ENCODE measurements at regions not wholly inside any gene's neighbourhood (a gene's known extent, or its start where the extent isn't known, plus 50 kb on each side); places are given as distances from the start of the nearest gene placed in this dataset.

GRCh38 chr18:60502591-60502990 is 130.0 kb upstream of the MC4R start:
- H4K91ac ChIP-seq (ENCODE audit: insufficient read depth, low read depth, low read length): no peak overlapping the region
- H3K14ac ChIP-seq (replicated peaks; ENCODE audit: low read depth, low read length): no peak overlapping the region
- H2AFZ ChIP-seq (replicated peaks; ENCODE audit: low read length, poor library complexity): no peak overlapping the region
- no peaks in the 10 kb centered on the region for H4K20me1 ChIP-seq (ENCODE audit: insufficient read depth, low read length)
- CTCF ChIA-PET: interaction anchor here (1.0 kb wide), 1 partner anchor 23 kb away, joined by 3 read pairs; no protein-coding TSS in a partner anchor
- BruUV-seq (replicated peaks): no TSS peak
- no peak for ATAC-seq (ENCODE audit: low read depth)
- TF ChIP-seq MAFK (IDR thresholded peaks at IDR 0.05; ENCODE audit: low read depth, low read length) (no peak), POLR2A (IDR thresholded peaks at IDR 0.05; ENCODE audit: low read depth, low read length) (no peak), MXI1 (IDR thresholded peaks at IDR 0.05; ENCODE audit: borderline replicate concordance, low read depth, low read length) (no peak), RCOR1 (IDR thresholded peaks at IDR 0.05; ENCODE audit: insufficient replicate concordance, low read length) (no peak), MAZ (IDR thresholded peaks at IDR 0.05; ENCODE audit: borderline replicate concordance, low read depth, low read length) (no peak), RAD21 (IDR thresholded peaks at IDR 0.05; ENCODE audit: low read length) (no peak), FOS (IDR thresholded peaks at IDR 0.05; ENCODE audit: low read depth, low read length) (no peak), CHD1 (IDR thresholded peaks at IDR 0.05; ENCODE audit: low read depth, low read length) (no peak), NFE2L2 (IDR thresholded peaks at IDR 0.05; ENCODE audit: low read depth, low read length) (no peak), CEBPB (IDR thresholded peaks at IDR 0.05; ENCODE audit: low read depth, low read length) (no peak), BHLHE40 (IDR thresholded peaks at IDR 0.05; ENCODE audit: low read depth, low read length) (no peak), SMC3 (IDR thresholded peaks at IDR 0.05; ENCODE audit: low read depth, low read length) (no peak), RFX5 (IDR thresholded peaks at IDR 0.05; ENCODE audit: low read depth, low read length) (no peak)
- TF ChIP-seq, protein P1, sequence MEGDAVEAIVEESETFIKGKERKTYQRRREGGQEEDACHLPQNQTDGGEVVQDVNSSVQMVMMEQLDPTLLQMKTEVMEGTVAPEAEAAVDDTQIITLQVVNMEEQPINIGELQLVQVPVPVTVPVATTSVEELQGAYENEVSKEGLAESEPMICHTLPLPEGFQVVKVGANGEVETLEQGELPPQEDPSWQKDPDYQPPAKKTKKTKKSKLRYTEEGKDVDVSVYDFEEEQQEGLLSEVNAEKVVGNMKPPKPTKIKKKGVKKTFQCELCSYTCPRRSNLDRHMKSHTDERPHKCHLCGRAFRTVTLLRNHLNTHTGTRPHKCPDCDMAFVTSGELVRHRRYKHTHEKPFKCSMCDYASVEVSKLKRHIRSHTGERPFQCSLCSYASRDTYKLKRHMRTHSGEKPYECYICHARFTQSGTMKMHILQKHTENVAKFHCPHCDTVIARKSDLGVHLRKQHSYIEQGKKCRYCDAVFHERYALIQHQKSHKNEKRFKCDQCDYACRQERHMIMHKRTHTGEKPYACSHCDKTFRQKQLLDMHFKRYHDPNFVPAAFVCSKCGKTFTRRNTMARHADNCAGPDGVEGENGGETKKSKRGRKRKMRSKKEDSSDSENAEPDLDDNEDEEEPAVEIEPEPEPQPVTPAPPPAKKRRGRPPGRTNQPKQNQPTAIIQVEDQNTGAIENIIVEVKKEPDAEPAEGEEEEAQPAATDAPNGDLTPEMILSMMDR (conservative IDR thresholded peaks at IDR 0.05; ENCODE audit: low read depth, low read length): no peak
- TF ChIP-seq, protein P2, sequence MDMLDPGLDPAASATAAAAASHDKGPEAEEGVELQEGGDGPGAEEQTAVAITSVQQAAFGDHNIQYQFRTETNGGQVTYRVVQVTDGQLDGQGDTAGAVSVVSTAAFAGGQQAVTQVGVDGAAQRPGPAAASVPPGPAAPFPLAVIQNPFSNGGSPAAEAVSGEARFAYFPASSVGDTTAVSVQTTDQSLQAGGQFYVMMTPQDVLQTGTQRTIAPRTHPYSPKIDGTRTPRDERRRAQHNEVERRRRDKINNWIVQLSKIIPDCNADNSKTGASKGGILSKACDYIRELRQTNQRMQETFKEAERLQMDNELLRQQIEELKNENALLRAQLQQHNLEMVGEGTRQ (IDR thresholded peaks at IDR 0.05; ENCODE audit: low read depth, low read length): no peak
- TF ChIP-seq, protein P3, sequence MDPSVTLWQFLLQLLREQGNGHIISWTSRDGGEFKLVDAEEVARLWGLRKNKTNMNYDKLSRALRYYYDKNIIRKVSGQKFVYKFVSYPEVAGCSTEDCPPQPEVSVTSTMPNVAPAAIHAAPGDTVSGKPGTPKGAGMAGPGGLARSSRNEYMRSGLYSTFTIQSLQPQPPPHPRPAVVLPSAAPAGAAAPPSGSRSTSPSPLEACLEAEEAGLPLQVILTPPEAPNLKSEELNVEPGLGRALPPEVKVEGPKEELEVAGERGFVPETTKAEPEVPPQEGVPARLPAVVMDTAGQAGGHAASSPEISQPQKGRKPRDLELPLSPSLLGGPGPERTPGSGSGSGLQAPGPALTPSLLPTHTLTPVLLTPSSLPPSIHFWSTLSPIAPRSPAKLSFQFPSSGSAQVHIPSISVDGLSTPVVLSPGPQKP (IDR thresholded peaks at IDR 0.05; ENCODE audit: borderline replicate concordance, low read depth, low read length): no peak
- H3K79me1 ChIP-seq (ENCODE audit: low read depth in 1 of 2, low read length in 2 of 2): no peaks in the 10 kb centered on the region
- intact Hi-C loops (cut with micrococcal nuclease) (no loop called here), dilution Hi-C loops (cut with HindIII; ENCODE audit: low sequenced_read_pairs, unreplicated experiment) (no loop called here), in situ Hi-C loops (cut with MboI; ENCODE audit: low sequenced_read_pairs) (no loop called here)
- no peak overlapping the region for H3K4me2 ChIP-seq (ENCODE audit: low read depth, low read length)
- no peak overlapping the region for H3K56ac ChIP-seq (ENCODE audit: extremely low read depth, insufficient read depth, low read length)
- no peak overlapping the region for H3K23ac ChIP-seq (ENCODE audit: low read depth, low read length)
- H3K27me3 ChIP-seq (ENCODE audit: control insufficient read depth, insufficient read depth, low read length): no peaks in the 10 kb centered on the region
- no peaks in the 10 kb centered on the region for H3K9me1 ChIP-seq (ENCODE audit: insufficient read depth, low read length)
- H3K9me3 ChIP-seq (ENCODE audit: control insufficient read depth, insufficient read depth, low read length): no peaks in the 10 kb centered on the region
- H3K9ac ChIP-seq (ENCODE audit: low read depth, low read length): no peak overlapping the region
- H2BK120ac ChIP-seq (ENCODE audit: low read depth, low read length): no peak overlapping the region
- H2AK9ac ChIP-seq (replicated peaks; ENCODE audit: low read depth, low read length, poor library complexity): no peak overlapping the region
- no peak overlapping the region for H2BK20ac ChIP-seq (ENCODE audit: low read depth, low read length)
- no peaks in the 10 kb centered on the region for H3K36me3 ChIP-seq (ENCODE audit: control insufficient read depth, insufficient read depth, low read length)
- H3K18ac ChIP-seq (ENCODE audit: low read depth, low read length): no peak overlapping the region
- H2BK5ac ChIP-seq (ENCODE audit: low read depth, low read length, poor library complexity, severe bottlenecking): no peak overlapping the region
- H3K4me1 ChIP-seq (ENCODE audit: control insufficient read depth, insufficient read depth, low read length): no peaks in the 10 kb centered on the region
- no peak overlapping the region for H4K8ac ChIP-seq (ENCODE audit: low read depth in 2 of 2, low read length in 2 of 2)
- POLR2A ChIA-PET (ENCODE audit: unreplicated experiment): no interaction called here
- no CpG with 5 or more reads among the region's 5 CpGs for WGBS, 2 experiments (ENCODE audit: extremely low coverage in 2 of 2, insufficient read length in 1 of 2)
- H2BK15ac ChIP-seq (ENCODE audit: low read depth, low read length): no peak overlapping the region
- no peak overlapping the region for H3K4me3 ChIP-seq (ENCODE audit: insufficient read depth, low read depth, low read length)
- H4K5ac ChIP-seq (ENCODE audit: low read depth, low read length): no peak overlapping the region
- H3K4ac ChIP-seq (ENCODE audit: low read depth, low read length): no peak overlapping the region
- H2AK5ac ChIP-seq (ENCODE audit: low read depth, low read length): no peak overlapping the region
- no peak overlapping the region for H3K27ac ChIP-seq (ENCODE audit: insufficient read depth, low read length)
- DNase-seq: no peak

All from IMR-90 (cell line).